ENCODE measurements at regions not wholly inside any gene's neighbourhood (a gene's known extent, or its start where the extent isn't known, plus 50 kb on each side); places are given as distances from the start of the nearest gene placed in this dataset.

GRCh38 chr3:8220291-8220690 is 281.3 kb upstream of the LMCD1 start:
- no peak for TF ChIP-seq POLR2AphosphoS5 (IDR thresholded peaks at IDR 0.05)
- TF ChIP-seq CTCF (IDR thresholded peaks at IDR 0.05) = no peak
- no peak for TF ChIP-seq POLR2A (IDR thresholded peaks at IDR 0.05)
